ENCODE measurements at regions not wholly inside any gene's neighbourhood (a gene's known extent, or its start where the extent isn't known, plus 50 kb on each side); places are given as distances from the start of the nearest gene placed in this dataset.

DNA sequence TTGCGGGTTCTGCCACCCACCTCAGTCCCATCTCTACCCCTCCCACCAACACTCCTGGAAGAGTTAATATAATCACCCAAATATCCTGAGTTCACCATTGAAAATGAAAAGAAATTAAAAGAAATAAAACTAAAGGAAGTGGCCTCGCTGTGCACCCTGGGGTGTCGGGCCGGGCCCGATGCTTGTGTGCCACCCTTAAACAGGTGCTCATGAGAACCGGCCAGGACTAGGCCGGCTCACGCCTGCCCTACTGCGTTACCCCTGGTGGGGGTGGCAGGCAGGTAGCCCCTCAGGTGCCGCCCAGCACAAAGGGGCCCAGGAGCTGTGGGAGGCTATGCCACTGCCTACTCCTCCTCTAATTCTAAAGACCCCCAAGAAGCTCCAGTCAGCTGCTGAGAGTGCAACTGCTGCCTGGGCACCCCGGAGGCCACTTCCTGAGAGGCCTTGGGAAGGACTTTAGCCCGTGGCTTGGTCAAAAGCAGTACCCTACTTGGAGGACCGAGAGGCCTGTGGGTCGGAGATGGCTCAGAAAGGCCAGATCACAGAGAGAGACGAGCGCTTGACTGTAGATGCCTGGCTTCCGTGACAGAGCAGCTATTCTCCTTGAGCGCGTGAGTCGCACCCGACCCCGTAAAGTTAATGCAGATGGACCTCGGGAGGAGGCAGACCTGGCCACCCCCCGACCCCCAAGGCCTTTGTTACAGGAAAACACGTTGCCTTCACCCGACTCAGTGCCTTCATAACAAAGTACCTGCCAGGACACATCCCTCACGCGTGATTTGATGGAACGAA is 51.0 kb upstream of the PPP2R2D start:
- DNase-seq (ENCODE audit: low spot score) = no peak

DNA sequence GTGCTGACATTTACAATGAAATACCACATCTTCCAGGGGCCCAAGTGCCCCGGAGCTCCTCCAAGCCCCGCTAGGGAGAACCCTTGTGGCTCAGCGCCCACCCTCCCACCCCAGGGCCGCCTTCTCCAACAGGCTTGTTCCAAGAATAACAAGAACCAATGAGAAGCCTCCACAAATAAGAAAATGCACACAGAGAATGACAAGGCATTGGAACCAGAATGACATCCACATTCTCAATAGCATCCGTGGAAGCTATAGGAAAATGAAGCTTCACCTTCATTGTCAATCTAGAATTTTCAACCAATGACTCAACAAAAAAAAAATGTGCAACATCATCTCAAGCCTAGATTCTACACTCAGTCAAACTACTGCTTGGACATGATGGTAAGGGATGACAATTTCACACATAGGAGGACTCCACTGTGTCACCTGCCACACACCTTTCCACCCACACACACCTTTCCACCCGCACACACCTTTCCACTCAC is 50.4 kb upstream of the PPP2R2D start:
- DNase-seq (ENCODE audit: low spot score) = no peak
